GM19238 (cell line): ENCODE measurements at regions not wholly inside any gene's neighbourhood (a gene's known extent, or its start where the extent isn't known, plus 50 kb on each side); places are given as distances from the start of the nearest gene placed in this dataset.

Source experiments
- DNase-seq: peaks from one replicate; pipeline ENCODE4 v3.0.0; 2011; ENCODE audit warnings: low spot score; ENCODE audit not compliant: insufficient read length

- no peak for DNase-seq
These were observed 238.7 kb upstream of the SOX11 start for GRCh38 chr2:5453220-5454050.

GRCh38 chr2:5454051-5454390, 238.2 kb upstream of the SOX11 start:
- no peak for DNase-seq

- no peak for DNase-seq
These were observed 233.1 kb upstream of the SOX11 start for GRCh38 chr2:5459041-5459440.

DNA sequence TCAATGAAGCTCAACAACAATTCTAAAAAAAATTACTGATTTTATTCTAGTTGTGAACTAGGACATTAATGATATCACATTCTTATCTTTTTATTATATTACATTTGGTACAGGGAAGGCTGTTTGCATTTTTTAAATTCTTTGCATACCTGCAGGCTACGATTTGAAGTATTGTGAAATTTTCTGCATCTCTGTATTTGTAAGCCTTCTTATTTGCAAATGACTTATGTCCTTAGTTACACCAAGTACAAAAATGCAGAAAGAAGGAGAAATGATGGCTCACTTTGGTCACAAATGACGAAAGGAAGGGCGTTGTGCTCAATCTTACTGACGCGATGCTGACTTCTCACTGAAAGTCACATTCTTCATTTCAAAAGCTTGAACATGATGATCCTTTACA, 227.5 kb upstream of the SOX11 start:
- DNase-seq, result no peak

DNA sequence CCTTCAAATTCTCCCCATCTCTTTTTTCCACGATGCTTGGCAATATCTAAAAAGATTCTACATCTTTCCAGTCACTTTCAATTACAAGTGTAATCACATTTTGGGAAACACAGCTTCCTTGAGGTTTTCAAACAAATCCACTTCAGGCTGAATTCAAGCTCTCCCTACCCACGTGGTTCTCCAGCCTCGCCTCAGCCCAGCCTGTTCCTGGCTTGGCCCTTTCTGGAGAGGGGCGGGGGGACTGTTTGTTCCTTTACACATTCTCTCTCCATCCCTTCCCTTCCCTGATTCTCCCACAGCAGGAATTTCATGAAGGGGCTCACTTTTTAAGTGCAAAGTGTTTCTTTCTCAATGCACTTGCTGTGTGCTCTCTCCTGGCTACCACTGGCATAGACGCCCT, 226.3 kb upstream of the SOX11 start:
- no peak for DNase-seq

- DNase-seq, result no peak
These were observed 224.8 kb upstream of the SOX11 start for GRCh38 chr2:5467178-5467905.

- no peak for DNase-seq
These were observed 219.5 kb upstream of the SOX11 start for GRCh38 chr2:5472673-5473072.

DNA sequence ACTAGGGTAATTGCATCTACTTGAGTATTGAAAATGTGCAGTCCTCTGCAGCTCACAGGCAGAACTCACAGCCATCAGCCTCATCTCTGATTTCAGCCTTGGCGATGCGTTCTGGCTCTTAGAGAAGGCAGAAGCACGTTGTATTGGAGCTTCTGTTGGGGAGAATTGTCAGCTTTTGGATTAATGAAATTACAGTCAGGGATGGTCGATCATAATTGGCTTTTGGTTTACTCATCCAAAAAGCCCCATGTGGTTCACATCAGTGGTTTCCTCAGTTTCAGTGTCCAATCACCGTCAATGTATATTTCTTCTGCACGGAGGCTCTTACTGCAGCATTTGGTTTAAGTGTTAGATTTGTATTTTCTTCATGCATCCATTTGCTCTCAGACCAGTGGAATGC, 218.5 kb upstream of the SOX11 start:
- no peak for DNase-seq

DNA sequence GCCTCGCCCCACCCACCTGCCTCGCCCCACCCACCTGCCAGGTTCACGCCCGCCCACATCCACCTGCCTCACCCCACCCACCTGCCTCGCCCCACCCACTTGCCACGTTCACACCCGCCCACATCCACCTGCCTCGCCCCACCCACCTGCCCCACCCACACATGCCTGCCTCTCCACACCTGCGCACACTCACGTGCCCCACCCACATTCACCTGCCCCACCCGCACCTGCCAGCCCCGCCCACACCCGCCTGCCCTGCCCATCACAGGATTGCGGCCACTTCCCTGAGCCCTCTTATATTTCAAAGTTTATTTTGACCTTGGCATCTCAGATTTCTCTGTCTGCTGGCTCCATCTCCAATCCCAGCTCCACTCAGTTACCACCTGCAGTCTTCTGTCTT, 217.5 kb upstream of the SOX11 start:
- no peak for DNase-seq

GRCh38 chr2:5479265-5479928, 212.8 kb upstream of the SOX11 start:
- no peak for DNase-seq

GRCh38 chr2:5482929-5483331, 209.3 kb upstream of the SOX11 start:
- no peak for DNase-seq

GRCh38 chr2:5484868-5485267, 207.3 kb upstream of the SOX11 start:
- DNase-seq, result no peak

DNA sequence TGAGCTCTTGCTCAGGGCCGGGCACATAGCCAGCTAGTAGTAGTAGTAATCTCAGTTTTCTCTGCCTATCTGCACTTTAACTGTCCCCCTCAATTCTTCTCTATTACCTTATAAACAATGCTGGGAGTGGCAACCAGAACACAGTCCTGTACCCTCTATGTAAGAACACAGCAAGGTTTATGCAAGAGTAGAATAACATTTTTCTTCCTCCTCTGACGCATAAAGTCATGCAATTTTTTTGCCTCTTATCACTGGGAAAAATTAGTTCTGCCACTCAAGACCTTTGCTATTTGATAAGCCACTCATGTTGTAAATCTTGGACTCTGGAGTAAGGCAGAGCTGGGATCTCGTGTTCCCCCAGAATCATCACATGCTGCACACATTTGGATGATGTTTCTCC, 200.7 kb upstream of the SOX11 start:
- DNase-seq, result no peak

- no peak for DNase-seq
These were observed 198.9 kb upstream of the SOX11 start for GRCh38 chr2:5493256-5493655.

GRCh38 chr2:5494212-5494611, 198.0 kb upstream of the SOX11 start:
- DNase-seq, result no peak

- no peak for DNase-seq
These were observed 196.6 kb upstream of the SOX11 start for GRCh38 chr2:5495586-5495985.

DNA sequence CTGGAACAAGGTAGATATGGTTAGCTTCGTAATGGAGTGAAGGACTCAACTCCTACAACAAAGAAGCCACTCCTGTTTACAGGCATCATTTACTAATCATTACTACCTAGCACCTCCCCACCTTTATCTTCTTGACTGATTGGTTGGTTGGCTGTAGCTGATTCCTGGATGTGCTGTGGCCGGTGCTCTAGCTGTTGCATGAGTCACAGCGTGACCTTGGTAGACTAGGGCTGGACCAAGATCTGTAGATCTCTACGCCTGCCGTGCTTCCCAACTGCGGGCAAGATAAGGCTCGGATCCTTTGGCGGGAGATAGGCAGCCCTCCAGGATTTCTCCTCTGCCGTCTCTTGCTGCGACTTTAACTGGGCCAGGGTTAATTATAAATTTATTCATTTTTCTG, 194.3 kb upstream of the SOX11 start:
- no peak for DNase-seq

DNA sequence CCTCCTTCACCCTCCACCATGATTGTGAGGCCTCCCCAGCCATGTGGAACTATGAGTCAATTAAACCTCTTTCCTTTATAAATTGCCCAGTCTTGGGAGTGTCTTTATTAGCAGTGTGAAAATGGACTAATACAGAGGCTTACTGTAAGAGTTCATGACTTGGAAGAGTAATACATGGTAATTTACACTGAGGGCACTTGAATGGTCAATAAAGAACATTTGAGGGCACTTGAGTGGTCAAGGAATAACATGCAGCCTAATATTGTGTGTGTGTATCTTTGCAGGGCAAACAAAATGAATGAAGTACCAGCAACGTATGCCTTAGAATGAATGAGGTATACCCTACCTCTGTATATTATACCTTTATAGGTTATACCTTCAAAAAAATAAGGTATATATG, 190.4 kb upstream of the SOX11 start:
- DNase-seq, result no peak

GRCh38 chr2:5502385-5502784, 189.8 kb upstream of the SOX11 start:
- no peak for DNase-seq

- no peak for DNase-seq
These were observed 187.4 kb upstream of the SOX11 start for GRCh38 chr2:5504756-5505155.

GRCh38 chr2:5507367-5507766, 184.8 kb upstream of the SOX11 start:
- DNase-seq, result no peak

DNA sequence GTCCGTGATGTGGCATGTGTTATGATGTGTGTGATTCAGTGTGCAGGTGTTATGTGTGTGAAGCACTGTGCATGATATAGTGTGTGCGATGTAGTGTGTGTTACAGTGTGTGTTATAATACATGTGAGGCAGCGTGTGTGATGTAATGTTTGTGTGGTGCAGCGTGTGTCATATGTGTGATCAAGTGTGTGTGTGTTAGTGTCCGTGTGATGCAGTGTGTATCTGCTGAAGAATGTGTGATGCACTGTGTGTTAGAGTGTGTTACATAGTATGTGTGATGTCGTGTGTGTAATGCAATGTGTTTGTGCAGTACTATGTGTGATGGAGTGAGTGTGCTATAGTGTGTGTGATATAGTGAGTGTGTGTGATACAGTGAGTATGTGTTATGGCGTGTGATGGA, 182.8 kb upstream of the SOX11 start:
- DNase-seq, result no peak

DNA sequence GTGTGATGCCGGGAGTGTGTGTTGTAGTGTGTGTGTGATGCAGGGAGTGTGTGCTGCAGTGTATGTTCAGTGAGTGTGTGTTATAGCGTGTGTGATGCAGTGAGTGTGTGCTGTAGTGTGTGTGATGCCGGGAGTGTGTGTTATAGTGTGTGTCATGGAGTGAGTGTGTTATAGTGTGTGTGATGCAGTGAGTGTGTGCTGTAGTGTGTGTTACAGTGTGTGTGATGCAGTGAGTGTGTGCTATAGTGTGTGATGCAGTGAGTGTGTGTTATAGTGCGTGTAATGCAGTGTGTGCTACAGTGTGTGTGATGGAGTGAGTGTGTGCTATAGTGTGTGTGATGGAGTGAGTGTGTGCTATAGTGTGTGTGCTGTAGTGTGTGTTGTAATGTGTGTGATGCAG, 182.1 kb upstream of the SOX11 start:
- DNase-seq, result no peak
